Endothelial cell of umbilical vein (primary cell): ENCODE measurements at regions not wholly inside any gene's neighbourhood (a gene's known extent, or its start where the extent isn't known, plus 50 kb on each side); places are given as distances from the start of the nearest gene placed in this dataset.

Source experiments
- BruUV-seq: library from RNA; stranded (reverse); fragments of 400-500 nt; replicated peaks from 2 replicates; lab custom pipeline; 2021; lab: Mats Ljungman, UMichigan
- CTCF ChIA-PET: fragments of 300-600, 350-600 bp; sonication (Branson Sonifier 250); formaldehyde crosslinking; loops from one replicate; lab custom pipeline; 2021; ENCODE audit warnings: antibody characterized with exemption, inconsistent platforms; lab: Charles Lee
- POLR2A ChIA-PET: fragments of 300-600, 350-600 bp; sonication (Branson Sonifier 250); formaldehyde crosslinking; loops from one replicate; lab custom pipeline; 2021; ENCODE audit warnings: antibody characterized with exemption, inconsistent platforms; lab: Charles Lee
- DNase-seq: peaks from one replicate; pipeline ENCODE4 v3.0.0-alpha.2; 2011; ENCODE audit warnings: low read depth, low spot score
- FAIRE-seq: peaks from 2 replicates; lab custom pipeline; 2011; peaks lifted over from hg19 to GRCh38; lab: Jason Lieb, UNC
- H2AFZ ChIP-seq: 2 replicates; pipeline ENCODE4 v1.6.0; 2012; ENCODE audit warnings: low read depth, low read length, control low read depth, inconsistent platforms
- H3K27ac ChIP-seq: 2 replicates; pipeline ENCODE4 v1.5.1; 2011; ENCODE audit warnings: low read depth, mild to moderate bottlenecking, control low read depth, low read length, moderate library complexity; ENCODE audit not compliant: insufficient read depth
- H3K27me3 ChIP-seq, 2 experiments: 2 replicates each; pipeline versions ENCODE4 v1.6.0 to v1.6.1; 2011; ENCODE audit warnings: low read length in 2 of 2, mixed read lengths in 1 of 2; ENCODE audit not compliant: control insufficient read depth in 2 of 2, insufficient read depth in 2 of 2
- H3K36me3 ChIP-seq, 2 experiments: 2 replicates in 1 of 2; 3 replicates in 1 of 2; pipeline ENCODE4 v1.5.1; 2011; ENCODE audit warnings: low read length in 2 of 2, mild to moderate bottlenecking in 1 of 2, moderate library complexity in 1 of 2; ENCODE audit not compliant: control insufficient read depth in 2 of 2, insufficient read depth in 2 of 2; ENCODE audit errors: extremely low read depth in 1 of 2
- H3K4me1 ChIP-seq: 3 replicates; pipeline ENCODE4 v1.5.1; 2011; ENCODE audit warnings: mild to moderate bottlenecking, low read length; ENCODE audit not compliant: control insufficient read depth, insufficient read depth; ENCODE audit errors: extremely low read depth
- H3K4me2 ChIP-seq: 2 replicates; pipeline ENCODE4 v1.6.1; 2011; ENCODE audit warnings: low read length, control low read depth, mixed read lengths; ENCODE audit not compliant: insufficient read depth
- H3K4me3 ChIP-seq, 3 experiments: fragments of 200-600 bp in 1 of 3; sonication (generic), shearing (Covaris generic) in 1 of 3; replicated peaks in 1 of 3; 2 replicates each; pipeline ENCODE4 v1.5.1; 2011 to 2016; ENCODE audit warnings: control low read depth in 3 of 3, low read length in 3 of 3, mild to moderate bottlenecking in 2 of 3, inconsistent platforms in 1 of 3, low read depth in 1 of 3, moderate library complexity in 1 of 3; ENCODE audit not compliant: insufficient read depth in 1 of 3
- H3K79me2 ChIP-seq: 2 replicates; pipeline ENCODE4 v1.6.0; 2012; ENCODE audit warnings: low read length, inconsistent platforms; ENCODE audit not compliant: control insufficient read depth, insufficient read depth
- H3K9ac ChIP-seq: replicated peaks from 2 replicates; pipeline ENCODE3; 2011; ENCODE audit warnings: low read length, control low read depth; ENCODE audit not compliant: insufficient read depth; ENCODE audit errors: extremely low read depth
- H3K9me1 ChIP-seq: replicated peaks from 3 replicates; pipeline ENCODE4 v1.6.0; 2011; ENCODE audit warnings: mild to moderate bottlenecking, low read length; ENCODE audit not compliant: control insufficient read depth, insufficient read depth; ENCODE audit errors: extremely low read depth
- H3K9me3 ChIP-seq: replicated peaks from 2 replicates; pipeline ENCODE4 v1.5.1; 2012; ENCODE audit warnings: low read length, inconsistent platforms; ENCODE audit not compliant: control insufficient read depth, insufficient read depth
- H4K20me1 ChIP-seq: replicated peaks from 2 replicates; pipeline ENCODE3; 2011; ENCODE audit warnings: mild to moderate bottlenecking, low read length; ENCODE audit not compliant: control insufficient read depth, insufficient read depth; ENCODE audit errors: extremely low read depth
- EZH2 ChIP-seq: IDR thresholded peaks from 2 replicates; pipeline ENCODE4 v1.6.1; 2012; ENCODE audit warnings: borderline replicate concordance, low read depth, mild to moderate bottlenecking, moderate library complexity, low read length, inconsistent platforms; ENCODE audit not compliant: severe bottlenecking
- FOS ChIP-seq: IDR thresholded peaks from 2 replicates; pipeline ENCODE4 v1.6.1; 2011; ENCODE audit warnings: mild to moderate bottlenecking, low read length, moderate library complexity, borderline replicate concordance; ENCODE audit not compliant: insufficient read depth
- GATA2 ChIP-seq: IDR thresholded peaks from 2 replicates; pipeline ENCODE4 v1.7.0; 2011; ENCODE audit warnings: low read depth, mild to moderate bottlenecking, moderate library complexity, mixed read lengths, low read length; ENCODE audit not compliant: insufficient read length, insufficient read depth
- JUN ChIP-seq: IDR thresholded peaks from 2 replicates; pipeline ENCODE4 v1.6.1; 2011; ENCODE audit warnings: borderline replicate concordance, low read depth; ENCODE audit not compliant: insufficient read length, insufficient read depth
- MYC ChIP-seq: IDR thresholded peaks from one replicate; pipeline ENCODE4 v1.6.1; 2011; ENCODE audit warnings: mild to moderate bottlenecking, low read depth, low read length
- POLR2A ChIP-seq: IDR thresholded peaks from 2 replicates; pipeline ENCODE4 v1.6.1; 2012; ENCODE audit warnings: low read depth, mild to moderate bottlenecking, control low read depth, low read length
- POLR2AphosphoS5 ChIP-seq: IDR thresholded peaks from 2 replicates; pipeline ENCODE4 v1.6.1; 2012; ENCODE audit warnings: low read depth, mild to moderate bottlenecking, control low read depth, low read length, moderate library complexity; ENCODE audit not compliant: insufficient read depth
- dilution Hi-C: fragments of 300-500 bp; cut with MboI; formaldehyde crosslinking; loops from one replicate; pipeline ENCODE4 v1.15.0; 2019; ENCODE audit warnings: low sequenced_read_pairs; ENCODE audit not compliant: extremely low pct_ligation_motif_present
- intact Hi-C: fragments of 100-400 bp; cut with micrococcal nuclease; formaldehyde crosslinking; loops from one replicate; pipeline ENCODE4 v1.10.0; 2022
- TF ChIP-seq, protein P1 (sequence below): IDR thresholded peaks from 2 replicates; pipeline ENCODE4 v1.6.1; 2011; ENCODE audit not compliant: insufficient read depth, insufficient read length
- TF ChIP-seq, protein P2 (sequence below), 2 donors: IDR thresholded peaks; 1 replicate in 1 of 2; 2 replicates in 1 of 2; pipeline ENCODE4 v1.5.1; 2011; ENCODE audit warnings: low read length in 2 of 2, mild to moderate bottlenecking in 2 of 2, moderate library complexity in 2 of 2, control low read depth in 1 of 2, inconsistent platforms in 1 of 2, low read depth in 1 of 2; ENCODE audit not compliant: insufficient read depth in 1 of 2; ENCODE audit errors: extremely low read depth in 1 of 2

DNA sequence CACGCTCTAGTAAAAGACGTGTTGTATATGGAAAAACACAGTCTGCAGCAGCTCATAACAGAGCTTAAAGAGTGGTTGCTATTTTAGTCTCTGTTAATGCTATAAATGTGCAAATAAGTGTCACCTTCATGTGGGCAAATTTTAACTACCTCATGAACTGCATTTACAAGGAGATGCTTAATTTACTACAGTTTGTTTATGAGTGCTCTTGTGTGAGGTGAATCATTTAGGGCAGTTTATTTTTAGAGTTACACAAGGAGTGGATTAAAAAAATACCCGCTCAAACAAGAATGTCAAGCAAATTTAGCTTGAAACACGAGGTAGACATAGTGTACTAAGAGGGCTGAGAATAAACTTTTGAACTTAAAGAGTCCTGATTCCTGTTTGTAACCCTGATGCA is 579.0 kb downstream of the MFSD1 start:
- FAIRE-seq (no peak), DNase-seq (no peak)
- no peaks in the 10 kb centered on the region for H3K9me3 ChIP-seq
- H2AFZ ChIP-seq: no peak overlapping the region
- H3K79me2 ChIP-seq: no peaks in the 10 kb centered on the region
- intact Hi-C loops: no loop called here
- ChIA-PET POLR2A (no interaction called here), CTCF (interaction anchor here (1.2 kb wide), 1 partner anchor 24 kb away, joined by 3 read pairs; no protein-coding TSS in a partner anchor)
- no peak overlapping the region for H3K4me3 ChIP-seq
- BruUV-seq: no TSS peak
- no peak overlapping the region for H3K4me2 ChIP-seq
- H3K36me3 ChIP-seq: no peaks in the 10 kb centered on the region
- TF ChIP-seq, protein P1, sequence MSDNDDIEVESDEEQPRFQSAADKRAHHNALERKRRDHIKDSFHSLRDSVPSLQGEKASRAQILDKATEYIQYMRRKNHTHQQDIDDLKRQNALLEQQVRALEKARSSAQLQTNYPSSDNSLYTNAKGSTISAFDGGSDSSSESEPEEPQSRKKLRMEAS: no peak
- TF ChIP-seq POLR2AphosphoS5 (no peak), GATA2 (no peak), POLR2A (no peak), JUN (no peak), EZH2 (no peak), FOS (no peak), MYC (no peak)
- TF ChIP-seq, protein P2, sequence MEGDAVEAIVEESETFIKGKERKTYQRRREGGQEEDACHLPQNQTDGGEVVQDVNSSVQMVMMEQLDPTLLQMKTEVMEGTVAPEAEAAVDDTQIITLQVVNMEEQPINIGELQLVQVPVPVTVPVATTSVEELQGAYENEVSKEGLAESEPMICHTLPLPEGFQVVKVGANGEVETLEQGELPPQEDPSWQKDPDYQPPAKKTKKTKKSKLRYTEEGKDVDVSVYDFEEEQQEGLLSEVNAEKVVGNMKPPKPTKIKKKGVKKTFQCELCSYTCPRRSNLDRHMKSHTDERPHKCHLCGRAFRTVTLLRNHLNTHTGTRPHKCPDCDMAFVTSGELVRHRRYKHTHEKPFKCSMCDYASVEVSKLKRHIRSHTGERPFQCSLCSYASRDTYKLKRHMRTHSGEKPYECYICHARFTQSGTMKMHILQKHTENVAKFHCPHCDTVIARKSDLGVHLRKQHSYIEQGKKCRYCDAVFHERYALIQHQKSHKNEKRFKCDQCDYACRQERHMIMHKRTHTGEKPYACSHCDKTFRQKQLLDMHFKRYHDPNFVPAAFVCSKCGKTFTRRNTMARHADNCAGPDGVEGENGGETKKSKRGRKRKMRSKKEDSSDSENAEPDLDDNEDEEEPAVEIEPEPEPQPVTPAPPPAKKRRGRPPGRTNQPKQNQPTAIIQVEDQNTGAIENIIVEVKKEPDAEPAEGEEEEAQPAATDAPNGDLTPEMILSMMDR (IDR thresholded peaks at IDR 0.05; ENCODE audit: extremely low read depth in 1 of 2, insufficient read depth in 1 of 2, low read depth in 1 of 2, low read length in 2 of 2): no peak
- H3K4me1 ChIP-seq: no peaks in the 10 kb centered on the region
- no peaks in the 10 kb centered on the region for H4K20me1 ChIP-seq
- H3K9me1 ChIP-seq: no peaks in the 10 kb centered on the region
- no peak overlapping the region for H3K27ac ChIP-seq
- H3K27me3 ChIP-seq: no peaks in the 10 kb centered on the region
- no peak overlapping the region for H3K9ac ChIP-seq
- dilution Hi-C loops: no loop called here
